VCaP (cell line): ENCODE measurements at regions not wholly inside any gene's neighbourhood (a gene's known extent, or its start where the extent isn't known, plus 50 kb on each side); places are given as distances from the start of the nearest gene placed in this dataset.

Source experiments
- H3K27ac ChIP-seq: fragments of 450-650 bp; 2 replicates; pipeline ENCODE4 v1.5.1; 2017
- CTCF ChIP-seq: fragments of 450-650 bp; conservative IDR thresholded peaks from 2 replicates; pipeline ENCODE4 v1.5.1; 2017; ENCODE audit warnings: mild to moderate bottlenecking, moderate library complexity

GRCh38 chr21:27369978-27370571 lies 403.2 kb upstream of the ADAMTS5 start:
- H3K27ac ChIP-seq, result no peak overlapping the region

GRCh38 chr21:27369234-27369633 lies 402.3 kb upstream of the ADAMTS5 start:
- no peak for TF ChIP-seq CTCF
- no peak overlapping the region for H3K27ac ChIP-seq

More at GRCh38 chr21:27369978-27370571, 403.2 kb upstream of the ADAMTS5 start:
- TF ChIP-seq CTCF, result no peak

GRCh38 chr21:27366646-27367235 lies 399.9 kb upstream of the ADAMTS5 start:
- TF ChIP-seq CTCF, result no peak
- no peak overlapping the region for H3K27ac ChIP-seq

- no peak for TF ChIP-seq CTCF
- H3K27ac ChIP-seq, result no peak overlapping the region
These were observed 399.1 kb upstream of the ADAMTS5 start for GRCh38 chr21:27366036-27366435.

- TF ChIP-seq CTCF, result no peak
- no peak overlapping the region for H3K27ac ChIP-seq
These were observed 398.5 kb upstream of the ADAMTS5 start for GRCh38 chr21:27365394-27365793.

GRCh38 chr21:27363719-27364477 lies 397.0 kb upstream of the ADAMTS5 start:
- H3K27ac ChIP-seq, result no peak overlapping the region
- no peak for TF ChIP-seq CTCF

GRCh38 chr21:27362249-27362648 lies 395.4 kb upstream of the ADAMTS5 start:
- H3K27ac ChIP-seq, result no peak overlapping the region
- TF ChIP-seq CTCF, result peak; percentile 64
